GM18867 (cell line): ENCODE measurements at regions not wholly inside any gene's neighbourhood (a gene's known extent, or its start where the extent isn't known, plus 50 kb on each side); places are given as distances from the start of the nearest gene placed in this dataset.
"Not testable (repeated sequence)": the region's sequence is repeated elsewhere in the genome, so short reads cannot be mapped to it uniquely, and the experiment has no call there.

ENCODE experiments used
- ATAC-seq: cut with Tn5 transposase; IDR thresholded peaks from one replicate; pipeline ENCODE4 v1.9.1; 2021; ENCODE audit warnings: mild to moderate bottlenecking, moderate library complexity; ENCODE audit not compliant: unreplicated experiment

DNA sequence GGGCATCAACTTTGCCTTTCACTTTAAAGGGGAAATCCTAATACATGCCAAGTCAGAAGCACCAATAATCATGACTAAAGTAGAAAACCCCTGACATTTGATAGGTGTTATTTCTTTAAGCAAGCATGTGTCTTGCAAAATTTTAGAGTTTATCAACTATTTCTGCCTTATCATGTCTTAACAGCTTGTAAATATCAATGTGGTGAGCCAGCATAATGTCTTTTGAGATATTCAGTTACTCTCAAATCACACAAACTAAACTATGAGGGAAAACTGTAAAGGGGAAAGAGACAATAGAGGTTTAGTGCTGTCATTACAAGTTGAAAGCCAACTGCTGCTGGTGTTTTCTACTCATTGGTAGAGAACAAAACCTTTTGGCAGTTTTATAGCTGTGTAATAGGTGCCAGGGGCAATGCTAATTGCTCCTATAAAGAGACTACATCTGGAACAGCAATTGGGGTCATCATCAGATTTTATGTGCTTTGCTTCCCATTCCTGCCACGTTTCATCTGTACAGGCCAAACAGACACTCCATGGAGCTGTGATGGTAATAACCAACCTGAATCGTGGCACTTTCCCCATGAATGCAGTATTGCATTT lies 1027.4 kb downstream of the FSCB start:
- no peak for ATAC-seq

- ATAC-seq = no peak
These were observed 1030.3 kb downstream of the FSCB start for GRCh38 chr14:43476822-43477221.

GRCh38 chr14:43475757-43476156 lies 1031.3 kb downstream of the FSCB start:
- ATAC-seq = no peak

GRCh38 chr14:43471595-43471994 lies 1035.5 kb downstream of the FSCB start:
- no peak for ATAC-seq

DNA sequence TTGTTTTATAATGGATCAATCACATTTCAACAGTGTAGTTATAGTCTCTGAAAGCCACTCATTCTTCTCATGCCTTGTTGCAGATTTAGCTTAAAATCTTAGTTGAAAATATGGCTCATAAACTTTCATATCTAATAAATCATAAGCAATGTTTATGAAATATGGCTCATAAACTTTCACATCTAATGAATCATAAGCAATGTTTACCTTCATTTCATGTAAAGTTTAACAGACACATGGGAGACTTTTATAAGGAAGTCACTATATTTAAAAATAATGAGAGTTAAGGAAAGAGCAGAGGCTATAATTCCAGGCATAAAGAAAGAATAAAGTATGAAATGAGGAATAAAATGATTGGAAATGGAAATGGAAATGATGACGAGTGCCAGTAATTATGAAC lies 1042.1 kb downstream of the FSCB start:
- ATAC-seq = no peak

GRCh38 chr14:43449291-43449690 lies 1057.8 kb downstream of the FSCB start:
- no peak for ATAC-seq

- ATAC-seq = no peak
These were observed 1069.0 kb downstream of the FSCB start for GRCh38 chr14:43438056-43438455.

GRCh38 chr14:43418324-43418723 lies 1088.8 kb downstream of the FSCB start:
- no peak for ATAC-seq

- ATAC-seq = no peak
These were observed 1094.0 kb downstream of the FSCB start for GRCh38 chr14:43413084-43413483.

- ATAC-seq = no peak
These were observed 1095.2 kb downstream of the FSCB start for GRCh38 chr14:43411841-43412240.

DNA sequence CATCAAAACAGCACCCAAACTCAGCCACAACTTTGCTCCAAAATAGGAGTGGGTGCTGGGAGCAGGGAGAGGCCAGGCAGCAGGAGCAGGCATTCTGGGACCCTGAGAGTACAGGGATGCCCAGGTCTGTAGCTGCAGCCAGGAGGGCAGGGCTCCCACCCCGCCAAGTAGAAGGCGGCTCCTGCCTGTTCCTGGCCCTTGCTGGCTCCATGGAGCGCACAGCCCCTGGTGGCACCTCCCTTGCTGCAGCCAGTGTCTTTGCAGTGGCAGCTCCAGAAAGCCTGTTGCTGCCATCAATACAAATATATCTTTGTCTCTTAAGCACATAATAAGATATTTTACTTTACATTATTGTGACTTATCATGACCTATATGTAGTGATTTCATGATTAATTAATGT lies 1096.5 kb downstream of the FSCB start:
- ATAC-seq = no peak

GRCh38 chr14:43408472-43408871 lies 1098.6 kb downstream of the FSCB start:
- ATAC-seq = no peak

DNA sequence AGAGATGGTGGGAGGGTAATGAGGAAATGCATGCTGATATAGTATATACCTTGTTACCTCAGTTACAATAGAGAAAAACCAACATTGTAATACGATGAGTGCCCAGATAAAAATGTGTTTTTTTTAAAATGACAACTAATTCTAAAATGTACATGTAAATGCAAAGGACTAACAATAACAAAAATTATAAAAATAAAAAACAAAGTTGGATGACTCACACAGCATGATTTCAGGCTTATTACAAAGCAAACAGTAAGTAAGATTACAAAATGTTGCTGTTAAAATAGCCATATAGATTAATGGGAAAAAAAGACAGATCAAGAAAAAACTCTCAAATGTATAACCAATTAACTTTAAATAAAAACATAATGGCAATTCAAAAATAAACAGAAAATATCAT lies 1099.4 kb downstream of the FSCB start:
- no peak for ATAC-seq

DNA sequence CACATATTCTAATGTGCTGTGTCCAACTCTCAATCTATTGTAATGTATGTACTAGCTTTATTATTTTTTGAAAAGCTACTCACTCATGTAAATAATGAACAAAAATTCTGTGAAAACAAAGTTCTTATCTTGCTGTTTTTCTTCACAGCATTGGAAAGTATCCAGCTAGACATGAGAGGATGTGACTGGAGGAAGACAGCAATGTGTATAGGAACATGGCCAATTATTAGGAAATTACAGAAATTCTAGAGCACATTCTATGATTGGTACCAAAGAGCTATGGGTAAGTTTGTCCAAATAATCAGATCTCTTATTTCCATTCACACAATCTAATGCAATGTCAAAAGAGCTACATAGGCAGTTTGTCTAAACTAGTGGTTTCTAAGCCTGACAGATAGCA lies 1100.2 kb downstream of the FSCB start:
- no peak for ATAC-seq

DNA sequence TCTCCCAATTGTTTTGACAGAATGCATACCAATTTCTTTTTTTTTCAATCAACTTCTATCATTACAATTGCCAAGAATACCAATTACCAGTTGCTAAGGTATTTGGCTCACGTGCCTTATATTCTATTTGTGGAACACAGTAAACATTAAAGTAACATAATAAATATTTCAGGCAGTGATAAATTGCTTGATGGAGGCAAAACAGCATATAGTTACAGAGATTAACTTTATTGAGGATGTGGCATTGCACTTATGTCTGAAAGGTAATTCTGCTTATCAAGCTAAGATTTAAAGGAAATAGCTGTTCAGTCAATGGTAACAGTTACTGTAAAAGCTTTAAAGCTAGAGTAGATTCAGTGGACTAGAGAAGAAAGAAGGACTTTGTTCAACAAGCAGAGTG lies 1107.8 kb downstream of the FSCB start:
- ATAC-seq = no peak

DNA sequence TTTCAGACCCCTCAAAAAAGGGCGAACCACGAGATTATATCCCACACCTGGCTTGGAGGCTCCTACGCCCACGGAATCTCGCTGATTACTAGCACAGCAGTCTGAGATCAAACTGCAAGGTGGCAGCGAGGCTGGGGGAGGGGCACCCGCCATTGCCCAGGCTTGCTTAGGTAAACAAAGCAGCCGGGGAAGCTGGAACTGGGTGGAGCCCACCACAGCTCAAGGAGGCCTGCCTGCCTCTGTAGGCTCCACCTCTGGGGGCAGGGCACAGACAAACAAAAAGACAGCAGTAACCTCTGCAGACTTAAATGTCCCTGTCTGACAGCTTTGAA lies 1136.6 kb downstream of the FSCB start:
- ATAC-seq = not testable (repeated sequence)

- ATAC-seq = no peak
These were observed 1137.1 kb downstream of the FSCB start for GRCh38 chr14:43369710-43370564.

DNA sequence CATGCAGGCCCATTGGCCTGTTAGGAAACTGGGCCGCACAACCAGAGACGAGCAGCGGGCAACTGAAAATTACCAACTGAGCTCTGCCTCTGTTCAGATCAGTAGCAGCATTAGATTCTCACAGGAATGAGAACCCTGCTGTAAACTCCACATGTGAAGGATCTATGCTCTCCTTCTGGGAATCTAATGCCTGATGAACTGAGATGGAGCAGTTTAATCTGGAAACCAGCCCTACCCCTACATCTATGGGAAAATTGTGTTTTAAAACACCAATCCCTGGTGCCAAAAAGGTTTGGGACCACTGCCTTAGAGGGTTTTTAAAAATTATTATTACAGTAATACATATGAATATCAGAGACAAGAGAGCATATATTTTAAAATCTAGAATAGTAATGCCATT lies 1144.5 kb downstream of the FSCB start:
- no peak for ATAC-seq

- no peak for ATAC-seq
These were observed 1145.3 kb downstream of the FSCB start for GRCh38 chr14:43361751-43362150.

GRCh38 chr14:43360239-43360638 lies 1146.8 kb downstream of the FSCB start:
- no peak for ATAC-seq

GRCh38 chr14:43359317-43359716 lies 1147.8 kb downstream of the FSCB start:
- ATAC-seq = no peak

- no peak for ATAC-seq
These were observed 1150.0 kb downstream of the FSCB start for GRCh38 chr14:43356979-43357545.
